HG03196 (cell line): ENCODE measurements at regions not wholly inside any gene's neighbourhood (a gene's known extent, or its start where the extent isn't known, plus 50 kb on each side); places are given as distances from the start of the nearest gene placed in this dataset.
"Not testable (repeated sequence)": the region's sequence is repeated elsewhere in the genome, so short reads cannot be mapped to it uniquely, and the experiment has no call there.

Source experiments
- ATAC-seq: cut with Tn5 transposase; IDR thresholded peaks from one replicate; pipeline ENCODE4 v1.9.1; 2021; ENCODE audit not compliant: unreplicated experiment

DNA sequence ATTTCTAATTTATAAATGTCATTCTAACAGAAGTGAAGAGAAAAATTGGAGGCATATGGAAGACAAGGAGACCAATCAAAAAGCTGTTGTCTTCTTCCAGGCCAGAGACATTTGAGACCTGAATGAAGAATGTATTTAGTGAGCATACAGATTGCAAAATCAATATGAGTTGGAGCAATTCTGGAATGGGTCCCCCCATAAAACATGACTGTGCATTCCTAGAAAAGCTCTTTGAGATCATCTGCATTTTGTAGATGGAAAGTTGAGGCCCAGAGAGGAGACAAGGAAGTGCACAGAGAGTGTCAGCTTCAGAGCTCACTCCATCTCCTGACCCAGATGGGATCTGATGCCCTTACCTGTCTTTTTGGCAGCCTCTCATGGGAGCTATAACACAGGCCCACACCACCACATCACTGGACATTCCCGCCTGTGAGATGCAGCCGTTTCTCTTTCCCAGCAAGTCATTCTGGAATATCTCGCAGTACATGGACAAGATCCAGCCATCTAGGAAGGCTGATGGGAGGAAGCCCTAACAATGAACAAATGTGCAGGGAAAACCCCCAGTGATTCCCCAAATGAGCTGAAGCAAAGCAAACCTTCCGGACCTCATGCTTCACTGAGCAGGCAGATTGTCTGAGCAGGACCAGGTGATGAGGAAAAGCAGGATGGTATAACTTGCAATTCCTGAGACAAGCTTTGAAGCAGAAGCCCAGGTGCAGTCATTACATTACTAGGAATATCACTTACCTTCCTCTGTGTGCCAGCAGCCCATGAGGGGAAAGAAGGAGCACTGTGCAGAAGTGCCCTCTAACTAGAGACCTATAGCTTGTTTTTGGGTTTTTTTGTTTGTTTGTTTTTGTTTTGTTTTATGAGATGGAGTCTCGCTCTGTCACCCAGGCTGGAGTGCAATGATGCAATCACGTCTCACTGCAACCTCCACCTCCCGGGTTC lies 445.6 kb downstream of the PLPP3 start:
- ATAC-seq, result peak; percentile 50

DNA sequence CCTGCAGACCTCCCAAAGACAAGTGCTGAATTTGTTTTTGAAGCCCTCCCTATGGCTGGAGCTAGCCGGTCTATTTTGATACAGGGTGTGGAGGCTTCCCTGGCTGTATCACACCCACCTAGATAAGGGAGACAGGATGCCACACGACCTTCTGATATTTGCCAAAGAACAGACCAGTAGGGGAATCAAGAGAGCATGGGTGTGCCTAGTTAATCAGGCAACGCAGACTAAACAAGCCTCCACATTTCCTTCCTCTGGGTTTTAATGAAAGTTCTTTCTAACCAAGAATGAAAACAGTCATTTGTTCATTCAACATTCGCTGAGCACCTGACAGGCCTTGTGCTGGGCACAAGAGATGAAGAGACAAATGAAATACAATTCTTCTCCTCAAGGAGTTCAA lies 446.8 kb downstream of the PLPP3 start:
- ATAC-seq, result no peak

DNA sequence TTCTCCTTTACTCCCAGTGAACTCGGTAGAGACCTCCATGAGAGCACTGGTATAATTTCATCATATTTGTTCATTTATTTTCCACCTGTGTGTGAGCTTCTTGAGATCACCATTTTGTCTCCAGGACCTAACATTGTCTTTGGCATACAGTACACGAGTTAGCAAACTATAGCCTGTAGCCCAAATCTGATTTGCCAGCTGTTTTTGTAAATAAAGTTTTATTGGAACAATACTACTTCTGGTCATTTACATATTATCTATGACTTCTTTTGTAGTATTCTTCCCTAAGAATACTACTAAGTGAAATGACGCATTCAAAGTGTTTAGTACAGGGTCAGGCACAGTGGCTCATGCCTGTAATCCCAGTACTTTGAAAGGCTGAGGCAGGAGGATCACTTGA lies 449.5 kb downstream of the PLPP3 start:
- no peak for ATAC-seq

DNA sequence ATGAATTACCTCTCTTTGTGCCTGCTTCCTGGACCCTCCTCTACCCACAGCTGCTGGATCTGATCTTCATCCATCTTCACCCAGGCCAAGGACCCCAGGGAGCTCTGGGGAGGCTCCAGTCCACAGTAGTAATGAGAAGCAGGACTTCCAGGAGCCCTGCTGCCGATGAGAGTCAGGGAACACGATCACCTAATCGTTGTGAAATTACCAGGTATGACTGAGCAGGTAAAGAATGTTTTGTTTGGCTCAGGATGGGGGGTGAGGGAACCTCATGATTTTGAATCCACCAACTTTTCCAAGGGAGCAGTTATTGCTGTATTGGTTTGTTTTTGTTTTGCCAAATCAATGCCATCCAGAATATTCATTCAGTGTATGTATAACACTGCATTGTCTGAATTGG lies 454.0 kb downstream of the PLPP3 start:
- no peak for ATAC-seq

DNA sequence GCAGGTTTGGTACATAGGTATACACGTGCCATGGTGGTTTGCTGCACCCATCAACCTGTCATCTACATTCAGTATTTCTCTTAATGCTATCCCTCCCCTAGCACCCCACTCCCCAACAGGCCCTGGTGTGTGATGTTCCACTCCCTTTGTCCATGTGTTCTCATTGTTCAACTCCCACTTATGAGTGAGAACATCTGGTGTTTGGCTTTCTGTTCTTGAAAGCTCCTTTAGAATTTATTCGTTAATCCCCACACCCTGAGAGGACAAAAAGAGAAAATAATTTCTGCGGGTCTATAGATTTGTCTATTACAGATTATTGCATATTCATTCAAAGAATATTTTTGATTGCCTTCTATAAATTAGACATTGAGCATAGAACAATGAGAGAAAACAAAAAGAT lies 455.5 kb downstream of the PLPP3 start:
- ATAC-seq, result no peak

DNA sequence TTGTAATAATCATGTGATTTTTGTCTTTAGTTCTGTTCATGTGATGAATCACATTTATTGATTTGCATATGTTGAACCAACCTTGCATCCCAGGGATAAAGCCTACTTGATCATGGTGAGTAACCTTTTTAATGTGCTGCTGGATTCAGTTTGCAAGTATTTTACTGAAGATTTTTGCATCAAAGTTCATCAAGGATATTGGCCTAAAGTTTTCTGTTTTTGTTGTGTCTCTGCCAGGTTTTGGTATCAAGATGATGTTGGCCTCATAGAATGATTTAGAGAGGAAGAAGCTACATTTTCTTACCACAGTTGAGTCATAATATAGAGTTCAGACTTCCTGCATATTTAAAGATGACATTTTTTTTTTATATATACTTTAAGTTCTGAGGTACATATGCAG lies 455.9 kb downstream of the PLPP3 start:
- ATAC-seq, result no peak

DNA sequence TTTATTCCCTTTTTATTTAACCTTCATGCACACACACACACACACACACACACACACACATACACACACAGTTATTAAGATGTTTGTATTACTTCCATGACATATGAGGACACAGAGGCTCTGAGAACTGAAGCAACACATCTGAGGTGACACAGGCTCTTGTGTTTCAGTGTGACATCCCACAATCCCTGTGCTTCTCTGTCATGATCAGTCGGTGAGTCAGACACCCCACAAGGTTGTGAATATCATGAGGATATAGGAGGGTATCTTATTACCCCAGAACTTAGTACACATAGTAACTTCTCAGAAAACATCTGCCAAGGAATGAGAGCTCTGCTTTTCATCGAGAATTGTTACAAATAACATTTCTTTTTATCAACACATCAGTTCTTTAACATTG lies 459.3 kb downstream of the PLPP3 start:
- ATAC-seq, result no peak

DNA sequence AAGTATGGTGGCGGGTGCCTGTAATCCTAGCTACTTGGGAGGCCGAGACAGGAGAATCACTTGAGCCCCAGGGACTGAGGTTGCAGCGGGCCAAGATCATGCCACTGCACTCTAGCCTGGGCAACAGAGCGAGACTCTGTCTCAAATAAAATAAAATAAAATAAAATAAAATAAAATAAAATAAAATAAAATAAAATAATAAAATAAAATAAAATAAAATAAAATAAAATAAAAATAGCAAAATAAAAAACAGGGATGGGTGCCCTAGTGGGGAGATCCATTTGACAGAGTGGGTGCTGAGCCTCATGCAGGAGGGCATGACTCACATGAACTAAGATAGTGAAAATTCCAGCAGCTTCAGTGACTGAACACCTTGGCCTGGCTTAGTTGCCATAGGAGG lies 460.7 kb downstream of the PLPP3 start:
- ATAC-seq, result not testable (repeated sequence)

DNA sequence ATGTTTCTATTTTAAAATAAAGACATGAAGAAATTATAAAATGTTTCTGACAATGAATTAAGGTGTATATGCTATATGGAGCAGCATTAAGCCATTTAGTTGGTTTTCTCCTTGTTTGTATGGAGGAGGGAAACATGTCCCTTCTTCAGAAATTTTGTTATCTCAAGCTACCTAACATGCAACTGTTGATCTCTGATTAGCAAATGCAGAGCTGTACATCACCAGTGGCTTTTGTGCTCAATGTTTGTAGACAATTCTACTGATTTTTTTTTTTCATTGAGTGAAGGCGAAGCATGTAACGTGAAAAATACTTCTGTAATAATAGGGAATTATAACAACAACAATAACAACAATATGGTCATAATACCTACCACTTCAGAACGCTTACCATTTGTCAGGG lies 463.7 kb downstream of the PLPP3 start:
- no peak for ATAC-seq

DNA sequence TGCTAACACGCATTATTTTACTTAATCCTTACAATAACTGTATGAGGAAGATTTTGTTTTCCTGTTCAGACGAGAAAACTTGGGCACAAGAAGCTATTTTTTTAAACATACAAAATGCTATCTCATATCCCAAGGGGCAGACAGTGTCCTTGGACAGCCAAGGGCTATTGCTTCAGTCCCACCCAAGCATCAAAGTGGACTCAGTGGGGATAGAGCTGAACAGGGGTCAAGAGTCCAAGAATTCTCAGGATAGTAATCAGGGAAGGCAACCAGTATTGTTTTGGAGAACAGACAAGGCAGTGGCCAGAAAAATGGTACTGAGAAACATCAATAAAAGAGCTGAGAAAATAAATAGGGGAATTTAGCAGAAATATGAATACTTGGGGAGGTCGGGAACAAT lies 465.7 kb downstream of the PLPP3 start:
- no peak for ATAC-seq

DNA sequence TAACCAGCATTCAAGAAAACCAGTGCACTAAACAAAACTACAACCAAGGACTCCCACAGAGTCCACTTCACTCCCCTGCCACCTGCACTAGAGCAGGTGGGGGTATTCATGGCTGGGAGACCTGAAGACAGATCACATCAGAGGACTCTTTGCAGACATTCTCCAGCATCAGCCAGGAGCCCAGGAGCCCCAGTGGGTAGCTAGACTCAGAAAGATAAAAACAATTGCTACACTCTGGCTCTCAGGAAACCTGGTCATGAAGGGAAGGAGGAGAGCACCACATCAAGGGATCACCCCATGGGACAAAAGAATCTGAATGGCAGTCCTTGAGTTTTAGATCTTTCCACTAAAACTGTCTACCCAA lies 472.1 kb downstream of the PLPP3 start:
- no peak for ATAC-seq

DNA sequence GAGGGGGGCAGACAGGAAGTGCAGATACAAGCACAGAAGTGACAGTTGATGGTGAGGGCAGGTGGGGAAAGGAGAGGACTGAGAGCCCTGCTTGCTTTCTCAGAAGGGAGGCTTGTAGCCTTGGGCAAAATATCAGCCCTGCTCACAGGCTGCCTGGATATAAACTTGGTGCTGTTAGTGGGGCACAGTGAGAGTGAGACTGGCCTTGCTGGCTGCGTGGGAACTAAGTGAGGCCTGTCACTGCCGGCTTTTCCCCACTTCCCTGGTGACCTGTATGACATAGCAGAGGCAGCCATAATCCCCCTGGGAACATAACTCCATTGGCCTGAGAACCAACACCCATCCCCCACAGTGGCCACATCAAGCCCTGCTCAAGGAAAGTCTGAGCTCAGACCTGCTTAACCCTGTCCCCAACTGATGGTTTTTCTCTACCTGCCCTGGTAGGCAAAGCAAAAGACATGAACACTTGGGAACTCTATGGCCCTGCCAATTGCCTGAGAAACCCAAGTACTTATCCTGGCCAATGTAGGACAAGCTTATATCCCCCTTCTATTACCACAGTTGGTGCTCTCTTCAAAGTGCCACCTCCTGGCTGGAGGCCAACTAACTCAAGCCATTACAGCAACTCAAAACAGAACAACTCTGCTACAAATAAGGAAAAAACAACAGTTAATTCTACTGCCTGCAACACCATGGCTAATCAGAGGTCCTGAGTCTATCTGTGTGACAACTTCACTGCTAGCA lies 472.7 kb downstream of the PLPP3 start:
- ATAC-seq, result no peak

DNA sequence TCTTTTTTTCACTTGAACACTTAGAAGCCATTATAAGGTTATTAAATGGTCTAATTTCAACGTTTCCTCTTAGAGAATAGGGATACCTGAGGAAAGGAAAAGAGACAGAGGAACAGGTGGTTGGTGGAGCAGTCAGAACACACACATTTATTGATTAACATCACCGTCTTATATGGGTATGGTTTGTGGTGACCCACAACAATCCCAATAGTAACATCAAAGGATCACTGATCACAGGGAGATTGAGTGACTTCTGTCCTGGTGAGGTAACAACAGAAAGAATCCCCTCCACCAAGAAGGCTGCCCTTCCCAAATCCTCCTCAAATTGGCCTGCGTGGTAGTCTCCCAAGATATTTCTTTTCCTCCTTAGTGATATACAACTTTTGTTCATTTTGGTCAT lies 474.0 kb downstream of the PLPP3 start:
- no peak for ATAC-seq

DNA sequence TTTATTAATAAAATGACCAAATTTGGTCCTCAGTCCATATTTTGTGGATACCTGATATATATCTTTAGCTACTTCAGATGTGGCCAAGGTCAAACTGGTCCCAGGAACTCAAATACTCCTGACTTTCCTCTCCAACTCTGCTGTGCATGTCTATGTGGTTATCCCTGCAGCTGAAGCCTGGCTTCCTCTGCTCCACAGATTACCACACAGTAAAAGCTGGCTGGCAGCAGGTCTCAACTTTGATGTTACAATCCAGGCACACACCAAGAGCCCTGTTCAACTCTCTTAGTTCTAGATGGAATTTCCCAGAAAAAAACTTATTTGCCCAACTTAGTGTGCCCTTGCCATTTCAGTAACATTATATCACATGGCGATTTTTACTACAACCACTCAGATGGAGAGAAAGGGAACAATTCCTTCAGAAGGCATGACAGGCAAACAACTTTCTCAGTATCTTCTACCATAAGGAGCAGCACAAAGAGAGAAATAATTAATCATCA lies 479.5 kb downstream of the PLPP3 start:
- ATAC-seq, result no peak

DNA sequence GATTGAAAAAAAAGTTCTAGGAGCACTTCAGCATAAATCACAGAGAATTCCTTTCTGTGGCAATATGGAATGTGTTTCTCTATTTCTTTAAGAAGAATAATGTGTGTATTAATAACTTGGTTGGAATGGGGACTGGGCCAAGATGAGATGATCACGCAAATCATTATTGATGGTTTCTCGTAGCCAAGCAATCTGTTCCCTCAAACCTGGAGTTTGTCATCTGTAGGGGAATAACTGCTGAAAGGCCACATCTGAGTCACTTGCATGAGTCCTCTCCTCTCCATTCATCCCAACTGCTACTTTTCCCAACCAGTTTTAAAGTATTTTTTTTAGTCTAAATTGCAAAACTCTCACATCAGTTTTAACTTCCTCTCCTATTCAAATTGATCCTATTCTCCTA lies 480.4 kb downstream of the PLPP3 start:
- no peak for ATAC-seq

DNA sequence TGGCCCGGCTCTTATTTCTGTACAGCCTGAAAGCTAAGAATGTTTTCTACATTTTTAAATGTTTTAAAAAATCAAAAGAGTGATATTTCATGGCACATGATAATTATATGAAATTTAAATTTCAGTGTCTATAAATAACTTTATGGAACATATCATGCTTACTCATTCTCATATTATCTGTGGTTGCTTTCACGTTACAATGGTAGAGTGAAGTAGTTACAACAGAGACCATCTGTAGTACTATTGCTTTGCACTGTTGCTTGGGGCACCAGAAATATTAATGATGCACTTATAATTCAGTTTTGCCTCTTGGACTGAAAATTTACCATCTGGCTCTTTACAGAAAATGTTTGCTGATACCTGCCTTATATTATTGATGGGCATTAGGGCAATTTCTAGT lies 481.6 kb downstream of the PLPP3 start:
- ATAC-seq, result no peak

DNA sequence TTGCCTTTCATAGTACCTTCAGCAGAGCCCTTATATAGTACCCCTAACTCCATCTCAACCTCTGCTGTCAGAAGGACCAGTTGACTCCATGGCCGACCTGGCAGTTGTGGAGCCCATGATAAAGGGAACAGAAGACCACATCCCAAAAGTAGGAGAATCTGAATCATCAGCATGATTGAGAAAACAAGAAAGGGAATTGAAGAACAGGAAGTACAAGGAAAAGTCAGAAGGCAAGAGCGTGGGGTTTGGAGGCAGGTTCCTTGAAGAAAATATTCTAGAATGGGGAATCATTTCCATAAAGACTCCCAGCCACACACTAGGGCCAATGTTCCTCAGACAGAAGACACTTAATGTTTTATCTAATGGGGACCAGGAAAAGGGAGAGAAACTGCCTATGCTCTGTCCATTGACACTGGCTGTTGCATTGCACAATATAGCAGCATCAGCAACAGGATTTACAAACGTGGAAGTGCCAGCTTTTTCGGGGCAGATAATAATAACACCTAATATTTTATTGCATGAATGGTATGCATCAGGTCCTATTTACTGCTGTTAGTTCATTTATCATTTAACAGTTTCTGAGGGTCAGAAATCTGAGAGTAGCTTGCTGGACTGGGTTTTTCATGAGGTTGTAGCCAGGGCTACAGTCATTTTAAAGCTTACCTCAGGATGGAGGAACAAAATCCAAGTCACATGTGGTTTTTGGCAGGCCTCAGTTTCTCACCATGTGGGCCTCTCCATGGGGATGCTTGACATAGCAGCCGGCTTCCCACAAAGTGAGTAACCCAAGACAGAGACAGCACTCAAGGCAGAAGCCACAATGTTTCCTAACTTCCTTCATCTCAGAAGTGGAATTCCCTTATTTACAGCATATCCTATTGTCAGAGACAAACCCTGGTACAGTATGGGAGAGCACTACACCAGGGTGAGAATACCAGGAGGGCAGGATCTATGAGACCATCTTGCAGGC lies 483.4 kb downstream of the PLPP3 start:
- ATAC-seq, result no peak

DNA sequence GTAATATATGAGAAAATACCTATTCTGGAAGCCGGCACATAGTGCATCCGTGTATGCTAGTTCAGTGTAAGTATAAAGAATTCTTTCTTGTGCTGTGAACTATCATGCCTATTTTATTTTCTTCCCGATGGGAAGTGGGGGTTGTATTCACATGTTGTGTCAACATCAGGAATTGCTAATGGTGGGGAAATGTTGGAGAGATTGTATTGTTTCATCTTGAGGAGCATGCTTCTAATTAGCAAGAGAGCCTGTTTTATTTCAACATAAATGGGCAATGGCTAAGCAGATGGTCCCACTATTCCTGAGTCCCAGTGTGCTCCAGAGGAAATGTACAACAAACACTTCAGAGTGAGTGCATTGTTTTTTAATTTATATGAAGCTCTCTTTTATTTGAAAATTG lies 485.2 kb downstream of the PLPP3 start:
- no peak for ATAC-seq

DNA sequence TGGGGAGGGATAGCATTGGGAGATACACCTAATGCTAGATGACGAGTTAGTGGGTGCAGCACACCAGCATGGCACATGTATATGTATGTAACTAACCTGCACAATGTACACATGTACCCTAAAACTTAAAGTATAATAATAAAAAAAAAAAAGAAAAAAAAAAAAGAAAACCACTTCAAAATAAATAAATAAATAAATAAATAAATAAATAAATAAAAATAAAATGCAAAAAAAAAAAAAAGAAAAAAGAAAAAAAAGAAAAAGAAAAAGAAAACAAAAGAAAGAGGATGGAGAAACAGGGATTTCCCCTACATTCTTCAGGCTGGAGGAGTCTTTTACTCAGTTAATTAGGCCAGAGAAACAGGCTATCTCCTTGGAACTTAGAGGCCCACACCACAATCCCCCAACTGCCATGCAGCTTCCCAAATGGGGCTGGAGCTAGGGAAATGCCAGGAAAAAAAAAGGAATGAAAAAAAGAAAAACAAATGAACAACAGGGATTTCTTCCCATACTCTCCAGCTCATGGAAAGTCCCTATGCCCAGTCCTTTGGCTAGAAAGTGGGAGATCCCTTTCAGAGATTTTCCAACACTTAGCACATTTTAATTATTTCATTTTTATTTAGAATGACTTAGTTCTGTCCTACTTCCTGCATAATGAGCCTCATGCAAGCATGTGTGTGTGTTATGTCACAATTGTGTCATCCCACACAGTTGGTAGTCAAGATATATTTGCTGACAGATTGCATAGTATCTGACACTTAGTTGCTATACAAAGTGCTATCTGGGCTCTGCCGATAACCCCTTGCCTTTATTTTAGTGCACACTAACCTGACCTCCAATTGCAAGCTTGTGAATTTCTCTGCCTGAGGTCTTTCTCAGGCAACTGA lies 486.4 kb downstream of the PLPP3 start:
- no peak for ATAC-seq

DNA sequence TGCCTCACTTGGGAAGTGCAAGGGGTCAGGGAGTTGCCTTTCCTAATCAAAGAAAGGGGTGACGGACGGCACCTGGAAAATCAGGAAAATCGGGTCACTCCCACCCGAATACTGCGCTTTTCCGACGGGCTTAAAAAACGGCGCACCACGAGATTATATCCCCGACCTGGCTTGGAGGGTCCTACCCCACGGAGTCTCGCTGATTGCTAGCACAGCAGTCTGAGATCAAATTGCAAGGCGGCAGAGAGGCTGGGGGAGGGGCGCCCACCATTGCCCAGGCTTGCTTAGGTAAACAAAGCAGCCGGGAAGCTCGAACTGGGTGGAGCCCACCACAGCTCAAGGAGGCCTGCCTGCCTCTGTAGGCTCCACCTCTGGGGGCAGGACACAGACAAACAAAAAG lies 489.5 kb downstream of the PLPP3 start:
- ATAC-seq, result not testable (repeated sequence)
